SK-N-MC (cell line): ENCODE measurements at regions not wholly inside any gene's neighbourhood (a gene's known extent, or its start where the extent isn't known, plus 50 kb on each side); places are given as distances from the start of the nearest gene placed in this dataset.

Experiments
- EZH2 ChIP-seq: fragments of 200-600 bp; sonication (generic); IDR thresholded peaks from one replicate; pipeline ENCODE4 v1.6.1; 2017; ENCODE audit warnings: antibody characterized with exemption
- FOXP2 ChIP-seq: optimal IDR thresholded peaks from 2 replicates; pipeline ENCODE3; 2011; ENCODE audit warnings: mild to moderate bottlenecking, moderate library complexity; ENCODE audit not compliant: insufficient read depth; ENCODE audit errors: extremely low read length, control extremely low read depth
- POLR2AphosphoS5 ChIP-seq: IDR thresholded peaks from 2 replicates; pipeline ENCODE4 v1.6.1; 2012; ENCODE audit warnings: mild to moderate bottlenecking, low read depth, low read length, borderline replicate concordance

DNA sequence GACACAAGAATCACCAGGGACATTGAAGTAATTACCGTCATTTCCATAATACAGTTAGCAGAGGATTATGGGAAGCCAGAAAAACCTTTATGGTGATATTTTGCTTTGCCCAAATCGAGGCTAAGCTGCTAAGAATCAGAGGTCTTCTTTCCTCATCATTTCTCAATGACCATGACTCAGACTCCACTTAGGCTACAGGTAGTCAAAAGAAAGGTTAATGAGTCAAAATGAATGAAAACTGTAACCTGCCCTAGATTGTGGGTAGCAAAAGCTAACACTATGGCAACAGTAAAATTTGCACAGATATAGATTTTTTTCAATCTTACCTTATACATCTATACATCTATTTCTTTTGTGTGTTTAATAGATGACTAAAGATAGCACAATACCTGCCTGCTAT lies 185.8 kb downstream of the CARTPT start:
- TF ChIP-seq EZH2 (no peak), POLR2AphosphoS5 (no peak), FOXP2 (no peak)
